ENCODE measurements at regions not wholly inside any gene's neighbourhood (a gene's known extent, or its start where the extent isn't known, plus 50 kb on each side); places are given as distances from the start of the nearest gene placed in this dataset.

GRCh38 chr3:21326704-21327475, 424.1 kb downstream of the ZNF385D start:
- TF ChIP-seq REST (IDR thresholded peaks at IDR 0.05): no peak
- TF ChIP-seq, protein P1, sequence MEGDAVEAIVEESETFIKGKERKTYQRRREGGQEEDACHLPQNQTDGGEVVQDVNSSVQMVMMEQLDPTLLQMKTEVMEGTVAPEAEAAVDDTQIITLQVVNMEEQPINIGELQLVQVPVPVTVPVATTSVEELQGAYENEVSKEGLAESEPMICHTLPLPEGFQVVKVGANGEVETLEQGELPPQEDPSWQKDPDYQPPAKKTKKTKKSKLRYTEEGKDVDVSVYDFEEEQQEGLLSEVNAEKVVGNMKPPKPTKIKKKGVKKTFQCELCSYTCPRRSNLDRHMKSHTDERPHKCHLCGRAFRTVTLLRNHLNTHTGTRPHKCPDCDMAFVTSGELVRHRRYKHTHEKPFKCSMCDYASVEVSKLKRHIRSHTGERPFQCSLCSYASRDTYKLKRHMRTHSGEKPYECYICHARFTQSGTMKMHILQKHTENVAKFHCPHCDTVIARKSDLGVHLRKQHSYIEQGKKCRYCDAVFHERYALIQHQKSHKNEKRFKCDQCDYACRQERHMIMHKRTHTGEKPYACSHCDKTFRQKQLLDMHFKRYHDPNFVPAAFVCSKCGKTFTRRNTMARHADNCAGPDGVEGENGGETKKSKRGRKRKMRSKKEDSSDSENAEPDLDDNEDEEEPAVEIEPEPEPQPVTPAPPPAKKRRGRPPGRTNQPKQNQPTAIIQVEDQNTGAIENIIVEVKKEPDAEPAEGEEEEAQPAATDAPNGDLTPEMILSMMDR (IDR thresholded peaks at IDR 0.05): no peak
- TF ChIP-seq, protein P2, sequence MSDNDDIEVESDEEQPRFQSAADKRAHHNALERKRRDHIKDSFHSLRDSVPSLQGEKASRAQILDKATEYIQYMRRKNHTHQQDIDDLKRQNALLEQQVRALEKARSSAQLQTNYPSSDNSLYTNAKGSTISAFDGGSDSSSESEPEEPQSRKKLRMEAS (IDR thresholded peaks at IDR 0.05): no peak

Data from A549 (cell line).